DMS79 (cell line): ENCODE measurements at regions not wholly inside any gene's neighbourhood (a gene's known extent, or its start where the extent isn't known, plus 50 kb on each side); places are given as distances from the start of the nearest gene placed in this dataset.

Source experiments
- DNase-seq: peaks from one replicate; lab custom pipeline; 2025; lab: John Stamatoyannopoulos, UW

- no peak for DNase-seq
Measured at GRCh38 chr2:217443601-217444000, 559.2 kb downstream of the TNS1 start.

GRCh38 chr2:217440000-217440399, 562.8 kb downstream of the TNS1 start:
- no peak for DNase-seq

GRCh38 chr2:217438821-217439220, 564.0 kb downstream of the TNS1 start:
- no peak for DNase-seq

GRCh38 chr2:217438136-217438535, 564.7 kb downstream of the TNS1 start:
- no peak for DNase-seq

GRCh38 chr2:217437290-217437870, 565.4 kb downstream of the TNS1 start:
- no peak for DNase-seq

- no peak for DNase-seq
Measured at GRCh38 chr2:217436386-217436785, 566.4 kb downstream of the TNS1 start.

GRCh38 chr2:217434180-217434975, 568.4 kb downstream of the TNS1 start:
- DNase-seq, result peak; percentile 94

GRCh38 chr2:217433522-217433921, 569.3 kb downstream of the TNS1 start:
- no peak for DNase-seq

- DNase-seq, result no peak
Measured at GRCh38 chr2:217431577-217432269, 571.1 kb downstream of the TNS1 start.

- no peak for DNase-seq
Measured at GRCh38 chr2:217430916-217431576, 571.2 kb upstream of the TNP1 start.

GRCh38 chr2:217429981-217430500, 570.2 kb upstream of the TNP1 start:
- DNase-seq, result no peak

- DNase-seq, result no peak
Measured at GRCh38 chr2:217421834-217422233, 562.0 kb upstream of the TNP1 start.

- no peak for DNase-seq
Measured at GRCh38 chr2:217420854-217421253, 561.0 kb upstream of the TNP1 start.

GRCh38 chr2:217419055-217419671, 559.3 kb upstream of the TNP1 start:
- no peak for DNase-seq

GRCh38 chr2:217418544-217418943, 558.7 kb upstream of the TNP1 start:
- no peak for DNase-seq

GRCh38 chr2:217418090-217418489, 558.2 kb upstream of the TNP1 start:
- DNase-seq, result no peak

GRCh38 chr2:217417536-217417935, 557.7 kb upstream of the TNP1 start:
- no peak for DNase-seq

- DNase-seq, result no peak
Measured at GRCh38 chr2:217415316-217415715, 555.5 kb upstream of the TNP1 start.

GRCh38 chr2:217414429-217414828, 554.6 kb upstream of the TNP1 start:
- no peak for DNase-seq

GRCh38 chr2:217413193-217413592, 553.3 kb upstream of the TNP1 start:
- no peak for DNase-seq

- no peak for DNase-seq
Measured at GRCh38 chr2:217412721-217413120, 552.9 kb upstream of the TNP1 start.

GRCh38 chr2:217412277-217412676, 552.4 kb upstream of the TNP1 start:
- no peak for DNase-seq
